GM12878 (cell line): ENCODE measurements at regions not wholly inside any gene's neighbourhood (a gene's known extent, or its start where the extent isn't known, plus 50 kb on each side); places are given as distances from the start of the nearest gene placed in this dataset.

Experiments used
- ATAC-seq: fragments of 200-7000 bp; cut with Tn5 transposase; 3 replicates; pipeline ENCODE4 v1.9.1; 2020; ENCODE audit warnings: mild to moderate bottlenecking, moderate library complexity
- BruUV-seq: library from RNA; stranded (reverse); fragments of 400-500 nt; replicated peaks from 2 replicates; lab custom pipeline; 2021; lab: Mats Ljungman, UMichigan
- CTCF ChIA-PET: fragments of 300-600 bp; sonication (Branson Sonifier 250); formaldehyde crosslinking; extraction: SDS; loops from one replicate; lab custom pipeline; 2021; ENCODE audit warnings: inconsistent platforms; lab: Yijun Ruan, JAX
- POLR2A ChIA-PET: fragments of 350-600 bp; formaldehyde crosslinking; extraction: SDS; loops from one replicate; lab custom pipeline; 2021; ENCODE audit warnings: inconsistent platforms; lab: Charles Lee
- RAD21 ChIA-PET: fragments of 300-600 bp; sonication (Branson Sonifier 250); formaldehyde crosslinking; loops from one replicate; lab custom pipeline; 2023; ENCODE audit warnings: antibody characterized with exemption; ENCODE audit not compliant: unreplicated experiment; lab: Charles Lee
- SMC1A ChIA-PET: fragments of 300-600 bp; sonication (Branson Sonifier 250); formaldehyde crosslinking; loops from one replicate; lab custom pipeline; 2023; ENCODE audit not compliant: unreplicated experiment, uncharacterized antibody; lab: Charles Lee
- DNase-seq: peaks from one replicate; pipeline ENCODE4 v3.0.0-alpha.2; 2011; ENCODE audit warnings: low read depth, low spot score
- FAIRE-seq: peaks from 3 replicates; lab custom pipeline; 2011; peaks lifted over from hg19 to GRCh38; lab: Jason Lieb, UNC
- H2AFZ ChIP-seq: 2 replicates; pipeline ENCODE4 v1.6.0; 2011; ENCODE audit warnings: low read depth, low read length, control low read depth; ENCODE audit not compliant: control insufficient read depth
- H3K27ac ChIP-seq: 2 replicates; pipeline ENCODE4 v1.5.1; 2011; ENCODE audit warnings: control low read depth; ENCODE audit not compliant: control insufficient read depth, insufficient read depth
- H3K27me3 ChIP-seq, 2 experiments: replicated peaks in 1 of 2; 2 replicates each; pipeline versions ENCODE4 v1.6.0 to v1.6.1; 2011; ENCODE audit warnings: low read length in 1 of 2; ENCODE audit not compliant: control insufficient read depth in 2 of 2, insufficient read depth in 2 of 2
- H3K36me3 ChIP-seq, 2 experiments: 2 replicates each; pipeline ENCODE4 v1.5.1; 2011; ENCODE audit warnings: low read length in 1 of 2; ENCODE audit not compliant: control insufficient read depth in 2 of 2, insufficient read depth in 2 of 2
- H3K4me1 ChIP-seq: 2 replicates; pipeline ENCODE4 v1.6.1; 2011; ENCODE audit warnings: mild to moderate bottlenecking, low read length, moderate library complexity, mixed read lengths; ENCODE audit not compliant: control insufficient read depth, insufficient read depth
- H3K4me2 ChIP-seq: 2 replicates; pipeline ENCODE4 v1.6.0; 2011; ENCODE audit warnings: control low read depth; ENCODE audit not compliant: control insufficient read depth, insufficient read depth
- H3K4me3 ChIP-seq: fragments of 200-600 bp; sonication (generic); 2 replicates; pipeline ENCODE4 v1.5.1; 2016
- H3K79me2 ChIP-seq: 2 replicates; pipeline ENCODE4 v1.6.0; 2011; ENCODE audit warnings: low read length; ENCODE audit not compliant: control insufficient read depth, insufficient read depth
- H3K9ac ChIP-seq: 2 replicates; pipeline ENCODE4 v1.8.0; 2011; ENCODE audit warnings: low read length, control low read depth, mixed read lengths; ENCODE audit not compliant: control insufficient read depth, insufficient read depth
- H3K9me3 ChIP-seq: replicated peaks from 3 replicates; pipeline ENCODE4 v1.5.1; 2011; ENCODE audit warnings: mild to moderate bottlenecking, low read length; ENCODE audit not compliant: control insufficient read depth, insufficient read depth
- H4K20me1 ChIP-seq: 2 replicates; pipeline ENCODE4 v1.6.0; 2011; ENCODE audit not compliant: control insufficient read depth, insufficient read depth
- ATF7 ChIP-seq: fragments of 450-650 bp; IDR thresholded peaks from 2 replicates; pipeline ENCODE4 v1.6.1; 2016; ENCODE audit warnings: low read depth, mild to moderate bottlenecking
- BCLAF1 ChIP-seq: fragments of 450-650 bp; IDR thresholded peaks from 2 replicates; pipeline ENCODE4 v1.6.1; 2017; ENCODE audit warnings: antibody characterized with exemption, mild to moderate bottlenecking, moderate library complexity
- DPF2 ChIP-seq: fragments of 450-650 bp; IDR thresholded peaks from 2 replicates; pipeline ENCODE4 v1.6.1; 2017; ENCODE audit warnings: mild to moderate bottlenecking
- EP300 ChIP-seq, 2 experiments: fragments of 150-350 bp in 1 of 2; IDR thresholded peaks; 2 replicates each; pipeline ENCODE4 v1.6.1; 2011 to 2012; ENCODE audit warnings: low read depth in 2 of 2, low read length in 2 of 2, borderline replicate concordance in 1 of 2, improper control_type of control experiment in 1 of 2, inconsistent platforms in 1 of 2; ENCODE audit not compliant: control insufficient read depth in 1 of 2
- IKZF1 ChIP-seq: fragments of 450-650 bp; conservative IDR thresholded peaks from 2 replicates; pipeline ENCODE4 v1.6.1; 2017; ENCODE audit warnings: antibody characterized with exemption, mild to moderate bottlenecking
- IKZF2 ChIP-seq, 2 experiments: fragments of 450-650 bp; IDR thresholded peaks; 2 replicates each; pipeline ENCODE4 v1.6.1; 2017; ENCODE audit warnings: mild to moderate bottlenecking in 2 of 2, moderate library complexity in 2 of 2
- MLLT1 ChIP-seq: fragments of 450-650 bp; IDR thresholded peaks from 2 replicates; pipeline ENCODE4 v1.6.1; 2016; ENCODE audit warnings: mild to moderate bottlenecking
- MTA2 ChIP-seq: fragments of 450-650 bp; IDR thresholded peaks from 2 replicates; pipeline ENCODE4 v1.6.1; 2016; ENCODE audit warnings: low read depth, mild to moderate bottlenecking, moderate library complexity
- NBN ChIP-seq: fragments of 450-650 bp; IDR thresholded peaks from 2 replicates; pipeline ENCODE4 v1.6.1; 2016
- NFYB ChIP-seq: IDR thresholded peaks from 2 replicates; pipeline ENCODE4 v1.6.1; 2011; ENCODE audit warnings: low read depth, mild to moderate bottlenecking, low read length, improper control_type of control experiment, moderate library complexity; ENCODE audit not compliant: insufficient read depth
- NKRF ChIP-seq: fragments of 450-650 bp; conservative IDR thresholded peaks from 2 replicates; pipeline ENCODE4 v1.6.1; 2017; ENCODE audit warnings: mild to moderate bottlenecking, moderate library complexity
- NR2F1 ChIP-seq: fragments of 450-650 bp; conservative IDR thresholded peaks from 2 replicates; pipeline ENCODE4 v1.6.1; 2017; ENCODE audit warnings: mild to moderate bottlenecking
- SKIL ChIP-seq: fragments of 450-650 bp; IDR thresholded peaks from 2 replicates; pipeline ENCODE4 v1.6.1; 2017; ENCODE audit warnings: mild to moderate bottlenecking, low read depth, inconsistent platforms; ENCODE audit not compliant: poor library complexity, severe bottlenecking
- STAT1 ChIP-seq: fragments of 450-650 bp; conservative IDR thresholded peaks from 2 replicates; pipeline ENCODE4 v1.6.1; 2014; ENCODE audit warnings: antibody characterized with exemption, mild to moderate bottlenecking
- ZNF217 ChIP-seq: fragments of 450-650 bp; IDR thresholded peaks from 2 replicates; pipeline ENCODE4 v1.6.1; 2017; ENCODE audit warnings: antibody characterized with exemption, mild to moderate bottlenecking
- WGBS: methylation state at CpG from one replicate; pipeline ENCODE4 v1.1.6; 2016; ENCODE audit warnings: low lambda C conversion rate; ENCODE audit not compliant: insufficient replicate concordance, insufficient coverage; ENCODE audit errors: missing lambda C conversion rate; 5-methylcytosine and 5-hydroxymethylcytosine counted together
- in situ Hi-C: fragments of 300-500 bp; cut with MboI; formaldehyde crosslinking; loops from 9 replicates; pipeline ENCODE4 v1.14.3; 2018; ENCODE audit warnings: mixed read lengths
- intact Hi-C: fragments of 100-400 bp; cut with micrococcal nuclease; formaldehyde crosslinking; loops from one replicate; pipeline ENCODE4 v1.14.2; 2022; ENCODE audit not compliant: unreplicated experiment

GRCh38 chr4:161132715-161133425, 1030.9 kb downstream of the FSTL5 start:
- Histone ChIP-seq H3K9me3 (no peaks in the 10 kb centered on the region; the same call in 2 of the 3 replicates), H3K36me3 (no peaks in the 10 kb centered on the region), H3K4me2 (no peak overlapping the region), H3K27me3 (no peaks in the 10 kb centered on the region), H3K79me2 (no peaks in the 10 kb centered on the region), H3K4me1 (no peaks in the 10 kb centered on the region), H3K9ac (no peak overlapping the region), H3K4me3 (no peak overlapping the region), H2AFZ (no peak overlapping the region), H3K27ac (no peak overlapping the region), H4K20me1 (no peaks in the 10 kb centered on the region)
- DNase-seq (peak; percentile 20), FAIRE-seq (no peak), ATAC-seq (peak; percentile 95)
- 12% methylated on average over 4 of the region's 4 CpGs for WGBS
- BruUV-seq, result no TSS peak
- ChIA-PET POLR2A (no interaction called here), CTCF (interaction anchor here (1.2 kb wide), 1 partner anchor 121 kb away, joined by 3 read pairs; no protein-coding TSS in a partner anchor), RAD21 (no interaction called here), SMC1A (interaction anchor here (0.7 kb wide), 1 partner anchor 21 kb away, joined by 3 read pairs; no protein-coding TSS in a partner anchor)
- intact Hi-C loops, result no loop called here
- in situ Hi-C loops, result no loop called here
- peak; percentile 74 for TF ChIP-seq ATF7
- peak; percentile 27; the same call in 1 of the 2 replicates for TF ChIP-seq NR2F1
- no peak for TF ChIP-seq BCLAF1
- TF ChIP-seq NBN, result 0 out of 2 replicates have a peak, but pooled peaks have one; percentile 37
- TF ChIP-seq NKRF, result no peak
- TF ChIP-seq MLLT1, result no peak
- no peak for TF ChIP-seq STAT1
- 0 out of 4 replicates have a peak, but pooled peaks of 1 of the 2 experiments have one; percentile 14 for TF ChIP-seq EP300 (IDR thresholded peaks at IDR 0.05; ENCODE audit: borderline replicate concordance in 1 of 2, control insufficient read depth in 1 of 2, low read depth in 2 of 2, low read length in 2 of 2)
- TF ChIP-seq DPF2, result peak; percentile 63
- no peak for TF ChIP-seq NFYB
- TF ChIP-seq IKZF2 (IDR thresholded peaks at IDR 0.05), result peak; percentile 67 to 69; a peak in 3 of 4 replicates
- TF ChIP-seq ZNF217, result 0 out of 2 replicates have a peak, but pooled peaks have one; percentile 60
- no peak for TF ChIP-seq SKIL
- peak; percentile 97 for TF ChIP-seq MTA2
- TF ChIP-seq IKZF1, result peak; percentile 41; the same call in 1 of the 2 replicates
